Endothelial cell of umbilical vein (primary cell): ENCODE measurements at regions not wholly inside any gene's neighbourhood (a gene's known extent, or its start where the extent isn't known, plus 50 kb on each side); places are given as distances from the start of the nearest gene placed in this dataset.

Source experiments
- BruUV-seq: library from RNA; stranded (reverse); fragments of 400-500 nt; replicated peaks from 2 replicates; lab custom pipeline; 2021; lab: Mats Ljungman, UMichigan
- CTCF ChIA-PET: fragments of 300-600, 350-600 bp; sonication (Branson Sonifier 250); formaldehyde crosslinking; loops from one replicate; lab custom pipeline; 2021; ENCODE audit warnings: antibody characterized with exemption, inconsistent platforms; lab: Charles Lee
- POLR2A ChIA-PET: fragments of 300-600, 350-600 bp; sonication (Branson Sonifier 250); formaldehyde crosslinking; loops from one replicate; lab custom pipeline; 2021; ENCODE audit warnings: antibody characterized with exemption, inconsistent platforms; lab: Charles Lee
- DNase-seq: peaks from one replicate; pipeline ENCODE4 v3.0.0-alpha.2; 2011; ENCODE audit warnings: low read depth, low spot score
- FAIRE-seq: peaks from 2 replicates; lab custom pipeline; 2011; peaks lifted over from hg19 to GRCh38; lab: Jason Lieb, UNC
- H2AFZ ChIP-seq: 2 replicates; pipeline ENCODE4 v1.6.0; 2012; ENCODE audit warnings: low read depth, low read length, control low read depth, inconsistent platforms
- H3K27ac ChIP-seq: 2 replicates; pipeline ENCODE4 v1.5.1; 2011; ENCODE audit warnings: low read depth, mild to moderate bottlenecking, control low read depth, low read length, moderate library complexity; ENCODE audit not compliant: insufficient read depth
- H3K27me3 ChIP-seq, 2 experiments: 2 replicates each; pipeline versions ENCODE4 v1.6.0 to v1.6.1; 2011; ENCODE audit warnings: low read length in 2 of 2, mixed read lengths in 1 of 2; ENCODE audit not compliant: control insufficient read depth in 2 of 2, insufficient read depth in 2 of 2
- H3K36me3 ChIP-seq, 2 experiments: 2 replicates in 1 of 2; 3 replicates in 1 of 2; pipeline ENCODE4 v1.5.1; 2011; ENCODE audit warnings: low read length in 2 of 2, mild to moderate bottlenecking in 1 of 2, moderate library complexity in 1 of 2; ENCODE audit not compliant: control insufficient read depth in 2 of 2, insufficient read depth in 2 of 2; ENCODE audit errors: extremely low read depth in 1 of 2
- H3K4me1 ChIP-seq: 3 replicates; pipeline ENCODE4 v1.5.1; 2011; ENCODE audit warnings: mild to moderate bottlenecking, low read length; ENCODE audit not compliant: control insufficient read depth, insufficient read depth; ENCODE audit errors: extremely low read depth
- H3K4me2 ChIP-seq: 2 replicates; pipeline ENCODE4 v1.6.1; 2011; ENCODE audit warnings: low read length, control low read depth, mixed read lengths; ENCODE audit not compliant: insufficient read depth
- H3K4me3 ChIP-seq, 3 experiments: fragments of 200-600 bp in 1 of 3; sonication (generic), shearing (Covaris generic) in 1 of 3; replicated peaks in 1 of 3; 2 replicates each; pipeline ENCODE4 v1.5.1; 2011 to 2016; ENCODE audit warnings: control low read depth in 3 of 3, low read length in 3 of 3, mild to moderate bottlenecking in 2 of 3, inconsistent platforms in 1 of 3, low read depth in 1 of 3, moderate library complexity in 1 of 3; ENCODE audit not compliant: insufficient read depth in 1 of 3
- H3K79me2 ChIP-seq: 2 replicates; pipeline ENCODE4 v1.6.0; 2012; ENCODE audit warnings: low read length, inconsistent platforms; ENCODE audit not compliant: control insufficient read depth, insufficient read depth
- H3K9ac ChIP-seq: replicated peaks from 2 replicates; pipeline ENCODE3; 2011; ENCODE audit warnings: low read length, control low read depth; ENCODE audit not compliant: insufficient read depth; ENCODE audit errors: extremely low read depth
- H3K9me1 ChIP-seq: replicated peaks from 3 replicates; pipeline ENCODE4 v1.6.0; 2011; ENCODE audit warnings: mild to moderate bottlenecking, low read length; ENCODE audit not compliant: control insufficient read depth, insufficient read depth; ENCODE audit errors: extremely low read depth
- H3K9me3 ChIP-seq: replicated peaks from 2 replicates; pipeline ENCODE4 v1.5.1; 2012; ENCODE audit warnings: low read length, inconsistent platforms; ENCODE audit not compliant: control insufficient read depth, insufficient read depth
- H4K20me1 ChIP-seq: replicated peaks from 2 replicates; pipeline ENCODE3; 2011; ENCODE audit warnings: mild to moderate bottlenecking, low read length; ENCODE audit not compliant: control insufficient read depth, insufficient read depth; ENCODE audit errors: extremely low read depth
- CTCF ChIP-seq, 2 donors: IDR thresholded peaks; 1 replicate in 1 of 2; 2 replicates in 1 of 2; pipeline ENCODE4 v1.5.1; 2011; ENCODE audit warnings: low read length in 2 of 2, mild to moderate bottlenecking in 2 of 2, moderate library complexity in 2 of 2, control low read depth in 1 of 2, inconsistent platforms in 1 of 2, low read depth in 1 of 2; ENCODE audit not compliant: insufficient read depth in 1 of 2; ENCODE audit errors: extremely low read depth in 1 of 2
- EZH2 ChIP-seq: IDR thresholded peaks from 2 replicates; pipeline ENCODE4 v1.6.1; 2012; ENCODE audit warnings: borderline replicate concordance, low read depth, mild to moderate bottlenecking, moderate library complexity, low read length, inconsistent platforms; ENCODE audit not compliant: severe bottlenecking
- FOS ChIP-seq: IDR thresholded peaks from 2 replicates; pipeline ENCODE4 v1.6.1; 2011; ENCODE audit warnings: mild to moderate bottlenecking, low read length, moderate library complexity, borderline replicate concordance; ENCODE audit not compliant: insufficient read depth
- GATA2 ChIP-seq: IDR thresholded peaks from 2 replicates; pipeline ENCODE4 v1.7.0; 2011; ENCODE audit warnings: low read depth, mild to moderate bottlenecking, moderate library complexity, mixed read lengths, low read length; ENCODE audit not compliant: insufficient read length, insufficient read depth
- JUN ChIP-seq: IDR thresholded peaks from 2 replicates; pipeline ENCODE4 v1.6.1; 2011; ENCODE audit warnings: borderline replicate concordance, low read depth; ENCODE audit not compliant: insufficient read length, insufficient read depth
- MAX ChIP-seq: IDR thresholded peaks from 2 replicates; pipeline ENCODE4 v1.6.1; 2011; ENCODE audit not compliant: insufficient read depth, insufficient read length
- MYC ChIP-seq: IDR thresholded peaks from one replicate; pipeline ENCODE4 v1.6.1; 2011; ENCODE audit warnings: mild to moderate bottlenecking, low read depth, low read length
- POLR2A ChIP-seq: IDR thresholded peaks from 2 replicates; pipeline ENCODE4 v1.6.1; 2012; ENCODE audit warnings: low read depth, mild to moderate bottlenecking, control low read depth, low read length
- POLR2AphosphoS5 ChIP-seq: IDR thresholded peaks from 2 replicates; pipeline ENCODE4 v1.6.1; 2012; ENCODE audit warnings: low read depth, mild to moderate bottlenecking, control low read depth, low read length, moderate library complexity; ENCODE audit not compliant: insufficient read depth
- dilution Hi-C: fragments of 300-500 bp; cut with MboI; formaldehyde crosslinking; loops from one replicate; pipeline ENCODE4 v1.15.0; 2019; ENCODE audit warnings: low sequenced_read_pairs; ENCODE audit not compliant: extremely low pct_ligation_motif_present
- intact Hi-C: fragments of 100-400 bp; cut with micrococcal nuclease; formaldehyde crosslinking; loops from one replicate; pipeline ENCODE4 v1.10.0; 2022

GRCh38 chr21:15517394-15517793 is 212.4 kb upstream of the USP25 start:
- Histone ChIP-seq H4K20me1 (no peaks in the 10 kb centered on the region), H3K4me3 (no peak overlapping the region), H3K27ac (no peak overlapping the region), H3K27me3 (no peaks in the 10 kb centered on the region), H3K9me1 (no peaks in the 10 kb centered on the region), H2AFZ (no peak overlapping the region), H3K9me3 (no peaks in the 10 kb centered on the region), H3K36me3 (no peaks in the 10 kb centered on the region), H3K9ac (no peak overlapping the region), H3K4me1 (no peaks in the 10 kb centered on the region), H3K4me2 (no peak overlapping the region), H3K79me2 (no peaks in the 10 kb centered on the region)
- FAIRE-seq, result no peak
- no TSS peak for BruUV-seq
- POLR2A ChIA-PET, result no interaction called here
- CTCF ChIA-PET, result no interaction called here
- dilution Hi-C loops (no loop called here), intact Hi-C loops (no loop called here)
- DNase-seq, result no peak
- TF ChIP-seq JUN (no peak), FOS (no peak), EZH2 (no peak), POLR2AphosphoS5 (no peak), CTCF (IDR thresholded peaks at IDR 0.05; ENCODE audit: extremely low read depth in 1 of 2, insufficient read depth in 1 of 2, low read depth in 1 of 2, low read length in 2 of 2) (no peak), MAX (no peak), GATA2 (no peak), POLR2A (no peak), MYC (no peak)
